ENCODE measurements at regions not wholly inside any gene's neighbourhood (a gene's known extent, or its start where the extent isn't known, plus 50 kb on each side); places are given as distances from the start of the nearest gene placed in this dataset.
"Not testable (repeated sequence)": the region's sequence is repeated elsewhere in the genome, so short reads cannot be mapped to it uniquely, and the experiment has no call there.

DNA sequence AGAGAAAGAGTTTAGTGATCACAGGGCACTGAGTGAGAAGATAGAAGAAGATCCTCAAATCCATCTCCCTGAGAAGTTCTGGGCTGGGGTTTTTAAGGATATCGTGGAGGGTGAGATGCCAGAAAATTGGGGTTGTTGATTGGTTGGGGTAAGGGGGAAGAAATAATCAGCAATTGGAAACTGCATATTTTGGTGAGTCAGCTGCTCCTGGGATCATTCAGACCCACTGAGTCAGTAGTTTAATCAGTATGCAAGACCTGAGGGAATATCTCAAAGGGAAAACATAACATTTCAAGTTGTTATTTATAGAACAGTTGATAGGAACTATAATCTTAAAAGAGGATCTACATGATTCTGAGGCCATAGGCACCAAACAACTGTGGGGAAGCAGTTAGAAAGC lies 183.4 kb downstream of the FCRL5 start:
- not testable (repeated sequence) for DNase-seq (ENCODE audit: low read depth in 2 of 2)

DNA sequence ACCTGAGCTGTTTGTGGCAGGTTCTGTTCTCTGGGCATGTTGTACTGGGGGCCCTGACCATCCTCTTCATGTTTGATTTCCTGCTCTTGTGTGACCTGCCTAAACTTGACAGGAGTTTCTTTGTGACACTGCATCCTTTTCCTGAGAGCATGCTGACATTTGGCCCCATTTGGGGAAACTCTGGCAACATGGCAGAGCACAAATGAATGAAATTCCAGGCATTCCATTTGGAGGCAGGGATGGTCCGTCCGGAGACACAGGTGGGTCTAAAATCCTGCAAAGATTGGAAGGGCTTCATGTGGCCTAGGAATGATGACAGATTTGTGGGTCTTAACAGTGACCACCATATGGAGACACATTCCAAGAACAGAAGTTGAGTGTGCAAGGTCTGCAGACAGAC lies 184.0 kb downstream of the FCRL5 start:
- no peak for DNase-seq (ENCODE audit: low read depth in 2 of 2)

DNA sequence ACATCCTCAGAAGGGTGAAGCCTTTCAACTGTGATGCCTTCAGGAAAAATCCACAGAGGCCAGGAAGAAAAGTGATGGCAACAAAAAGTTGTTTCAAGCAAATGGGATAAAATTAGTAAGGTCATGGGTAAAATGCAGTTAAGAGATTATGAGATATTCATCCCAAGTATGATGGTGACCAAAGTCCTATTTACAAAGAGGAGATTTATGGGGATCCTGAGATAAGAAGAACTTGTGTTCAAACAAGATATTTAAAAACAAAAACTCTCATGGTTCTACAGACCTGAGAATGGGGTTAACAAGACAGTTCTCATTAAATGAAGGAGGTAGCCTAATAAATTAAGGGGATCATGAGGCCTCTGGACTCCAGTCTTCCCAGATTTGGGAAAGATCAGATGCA lies 184.4 kb downstream of the FCRL5 start:
- no peak for DNase-seq (ENCODE audit: low read depth in 2 of 2)

DNA sequence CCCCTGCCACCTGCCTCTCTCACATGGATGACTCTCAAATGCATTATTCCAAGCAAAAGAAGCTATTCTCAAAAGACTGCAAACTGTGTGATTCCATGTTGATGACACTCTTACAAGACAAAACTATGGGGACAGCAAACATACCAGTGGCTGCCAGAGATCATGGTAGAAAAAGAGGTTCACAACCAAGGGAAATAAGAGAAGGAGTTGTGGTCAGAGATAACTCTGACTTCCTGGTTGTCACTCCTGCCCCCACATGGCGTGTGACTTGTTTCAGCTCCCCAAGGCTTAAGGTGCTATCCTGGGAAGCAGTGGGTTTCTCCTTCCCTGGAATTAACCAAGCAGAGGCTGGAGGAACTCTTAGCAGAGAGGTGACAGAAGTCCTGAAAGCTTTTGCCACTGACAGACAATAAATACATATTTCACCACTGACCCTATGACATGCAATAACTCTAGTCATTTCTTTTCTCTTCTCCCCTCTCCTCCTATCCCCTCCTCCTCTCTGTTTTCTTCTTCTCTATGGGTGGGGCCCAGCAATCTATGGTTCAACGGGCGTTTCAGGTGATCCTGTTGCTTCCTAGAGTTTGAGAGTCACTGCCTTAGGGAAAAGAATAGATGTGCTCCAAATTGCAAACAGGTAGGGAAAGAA lies 185.1 kb downstream of the FCRL5 start:
- no peak for DNase-seq (ENCODE audit: low read depth in 2 of 2)

DNA sequence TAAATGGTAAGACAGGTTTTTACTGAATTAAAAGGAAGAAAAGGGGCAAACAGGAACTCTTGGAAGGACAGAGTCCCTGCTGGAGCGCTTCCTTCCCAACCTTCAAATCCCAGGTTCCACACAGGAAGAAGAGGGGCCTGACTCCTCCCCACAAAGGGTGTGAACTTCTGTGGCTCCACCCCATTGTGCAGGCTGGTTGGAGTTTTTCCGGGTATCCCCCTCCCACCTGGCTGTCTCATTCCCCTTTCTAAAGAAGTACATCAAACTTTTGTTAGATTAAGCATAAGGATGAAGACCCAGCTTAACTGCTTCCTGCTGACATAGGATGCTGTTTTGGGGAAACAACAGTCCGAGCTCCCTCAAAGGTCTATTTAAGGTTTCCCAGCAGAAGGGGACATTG lies 187.7 kb downstream of the FCRL5 start:
- DNase-seq (ENCODE audit: low read depth in 2 of 2) = no peak

DNA sequence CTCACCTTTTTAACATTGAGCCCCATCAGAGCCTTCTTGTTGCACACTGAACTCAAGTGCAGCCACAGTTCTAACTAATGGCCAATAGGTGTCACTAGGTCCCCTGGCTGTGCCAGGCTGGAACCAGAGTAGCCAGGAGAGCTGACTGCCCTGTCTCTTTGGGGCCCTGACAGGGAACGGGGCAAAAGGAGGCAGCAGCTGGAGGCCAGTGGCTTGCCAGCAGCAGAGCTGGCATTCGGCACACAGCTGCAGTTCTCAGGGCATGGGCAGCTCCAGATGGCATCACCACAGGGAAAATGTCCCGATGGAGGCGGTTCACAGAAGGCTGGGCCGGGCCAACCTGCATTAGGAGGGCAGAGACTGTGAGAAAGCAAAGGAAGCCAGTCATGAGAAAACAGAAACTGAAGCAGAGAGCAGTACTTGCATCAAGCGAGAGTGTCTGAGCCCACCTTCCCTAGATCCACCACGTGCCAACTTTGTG lies 188.6 kb downstream of the FCRL5 start:
- no peak for DNase-seq (ENCODE audit: low read depth in 2 of 2)

DNA sequence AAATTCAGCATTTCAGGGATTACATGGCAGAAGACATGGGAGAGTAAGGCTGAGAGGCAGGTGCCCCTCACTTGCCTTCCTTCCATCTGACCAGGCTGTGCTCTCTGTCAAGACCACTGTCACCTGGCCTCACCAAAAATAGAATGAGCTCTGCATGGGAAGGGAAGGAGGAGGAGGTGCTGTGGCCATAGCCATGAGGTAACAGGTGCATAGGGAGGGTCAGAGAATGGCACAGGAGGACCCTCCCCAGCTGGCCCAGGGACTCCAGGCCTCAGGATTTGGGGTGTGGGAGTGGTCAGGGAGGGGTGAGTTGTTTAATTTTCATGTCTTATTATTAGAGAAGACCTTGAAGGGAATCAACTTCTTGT lies 192.3 kb downstream of the FCRL5 start:
- no peak for DNase-seq (ENCODE audit: low read depth in 2 of 2)

DNA sequence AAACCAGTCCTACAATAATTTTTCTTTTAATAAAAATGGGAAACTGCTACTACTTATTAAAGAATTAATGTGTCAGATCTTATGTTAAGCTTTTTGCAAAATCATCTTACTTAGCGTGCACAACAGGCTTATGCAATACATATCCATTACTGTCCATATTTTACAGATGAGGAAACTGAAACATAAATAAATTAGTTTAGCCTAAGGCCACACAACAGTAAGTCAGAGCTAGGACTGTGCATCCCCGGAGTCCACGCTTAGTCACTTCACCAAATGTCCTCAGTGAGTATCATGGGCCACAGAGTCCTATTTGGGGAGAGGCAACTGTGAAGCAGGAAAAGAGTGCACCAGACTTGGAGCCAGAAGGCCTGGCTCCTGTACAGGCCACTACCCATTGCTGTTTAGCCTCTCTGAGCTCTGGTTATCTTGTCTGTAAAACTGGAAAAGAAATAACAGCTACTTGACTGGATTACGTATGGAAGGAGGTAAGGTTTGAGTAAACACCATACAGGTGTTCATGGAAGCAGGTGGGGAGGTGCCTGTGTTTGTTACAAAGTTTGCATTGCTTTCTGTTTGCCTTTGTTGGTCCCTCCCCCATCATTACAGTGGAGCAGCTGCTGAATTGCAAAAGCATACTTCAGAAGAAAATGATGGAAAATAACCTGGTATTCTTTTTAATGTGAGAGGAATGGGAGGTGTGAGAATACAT lies 192.8 kb downstream of the FCRL5 start:
- DNase-seq (ENCODE audit: low read depth in 2 of 2) = no peak

DNA sequence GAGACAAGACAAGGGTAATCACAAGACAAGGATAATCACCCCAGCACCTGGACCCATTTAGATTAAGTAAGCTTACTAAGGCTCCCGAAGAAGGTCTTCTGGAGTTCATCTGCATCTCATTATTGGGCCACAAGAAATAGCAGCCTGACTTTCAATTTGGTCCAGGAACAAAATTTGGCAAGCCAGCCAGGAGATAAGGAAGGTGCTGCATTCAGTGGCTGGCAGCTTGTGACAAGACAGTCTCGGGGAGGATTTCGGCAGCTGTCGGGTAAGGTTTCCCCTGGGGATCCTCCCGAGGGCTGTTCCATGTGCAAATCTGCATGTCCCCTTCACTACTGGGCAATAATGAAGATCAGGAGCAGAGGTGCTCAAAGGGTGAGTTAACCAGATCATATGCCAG lies 195.2 kb downstream of the FCRL5 start:
- DNase-seq (ENCODE audit: low read depth in 2 of 2) = no peak

DNA sequence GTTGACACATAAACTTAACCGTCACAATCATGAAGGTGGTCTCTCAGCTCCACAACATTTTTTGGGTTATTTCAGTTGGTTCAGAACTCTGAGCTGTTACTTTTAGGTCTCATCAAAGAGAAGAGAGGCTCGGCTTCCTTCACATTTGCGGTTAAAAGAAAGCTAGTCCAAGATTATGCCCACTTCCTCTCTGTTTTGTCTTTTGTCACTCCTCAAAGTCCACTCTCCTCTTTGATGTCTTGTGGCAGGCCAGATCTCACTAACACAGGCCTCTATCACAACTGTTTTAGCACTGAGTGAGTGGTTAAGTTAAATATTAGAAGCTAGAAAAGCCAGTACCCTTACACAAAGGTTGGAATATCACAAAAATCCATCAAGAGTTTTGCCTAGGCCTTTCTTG lies 195.7 kb downstream of the FCRL5 start:
- DNase-seq (ENCODE audit: low read depth in 2 of 2) = no peak

DNA sequence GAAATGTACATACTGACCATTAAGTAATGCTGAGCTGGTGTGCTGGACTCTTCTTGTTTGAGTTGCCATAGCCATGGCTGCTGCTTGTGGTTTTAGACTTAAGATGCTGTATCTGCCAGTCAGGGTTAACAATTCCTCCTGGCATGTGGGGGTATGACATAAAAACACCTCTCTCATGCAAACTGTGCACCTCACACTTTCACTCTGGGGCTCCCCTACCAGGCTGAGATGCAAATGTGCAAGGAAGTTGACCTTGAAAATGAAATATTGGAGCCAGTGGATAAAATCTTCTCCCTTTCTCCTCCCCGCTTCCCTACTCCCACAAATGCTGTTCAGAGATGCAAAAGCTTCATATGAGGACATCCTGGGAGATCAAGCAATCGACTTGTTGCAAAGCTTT lies 198.8 kb downstream of the FCRL5 start:
- DNase-seq (ENCODE audit: low read depth in 2 of 2) = no peak

DNA sequence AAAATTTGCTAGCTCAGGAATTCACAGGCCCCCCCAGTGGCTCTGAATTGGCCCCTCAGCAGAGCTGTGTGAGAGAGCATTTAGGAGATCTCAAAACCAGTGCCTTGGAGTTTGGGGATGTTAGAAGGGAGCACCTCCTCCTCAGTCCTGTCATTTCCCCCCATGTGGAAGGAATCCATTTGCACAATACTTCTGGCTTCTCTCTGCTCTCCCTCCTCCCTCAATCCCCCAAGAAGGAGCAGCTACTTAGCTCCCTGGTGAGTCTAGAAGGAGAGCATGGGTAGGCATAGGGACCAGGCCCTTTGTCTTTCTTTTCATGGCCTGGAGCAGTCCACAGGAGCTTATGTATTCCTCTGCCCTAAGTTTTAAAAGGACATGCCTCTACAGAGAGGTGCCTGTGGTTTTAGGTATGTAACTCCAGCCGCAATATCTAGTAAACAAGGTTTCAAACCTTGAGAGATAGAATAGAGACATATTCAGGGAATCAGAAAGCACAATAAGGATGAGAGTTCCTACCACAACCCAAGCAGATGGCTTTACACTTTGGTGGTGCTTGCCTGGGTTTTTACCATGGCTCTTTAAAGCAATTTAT lies 199.4 kb downstream of the FCRL5 start:
- DNase-seq (ENCODE audit: low read depth in 2 of 2) = no peak

DNA sequence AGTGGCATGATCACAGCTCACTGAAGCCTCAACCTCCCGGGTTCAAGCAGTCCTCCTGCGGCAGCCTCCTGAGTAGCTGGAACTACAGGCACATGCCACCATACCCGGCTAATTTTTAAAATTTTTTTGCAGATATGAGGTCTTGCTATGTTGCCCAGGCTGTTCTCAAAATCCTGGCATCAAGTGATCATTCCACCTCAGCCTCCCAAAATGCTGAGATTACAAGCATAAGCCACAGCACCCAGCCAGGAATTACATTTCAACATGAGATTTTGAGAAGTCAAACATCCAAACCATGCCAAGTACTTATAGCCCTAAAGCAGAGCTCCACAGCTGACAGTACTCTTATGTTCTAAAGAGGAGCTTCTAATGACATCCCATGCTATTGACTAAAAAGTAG lies 200.1 kb downstream of the FCRL5 start:
- no peak for DNase-seq (ENCODE audit: low read depth in 2 of 2)

DNA sequence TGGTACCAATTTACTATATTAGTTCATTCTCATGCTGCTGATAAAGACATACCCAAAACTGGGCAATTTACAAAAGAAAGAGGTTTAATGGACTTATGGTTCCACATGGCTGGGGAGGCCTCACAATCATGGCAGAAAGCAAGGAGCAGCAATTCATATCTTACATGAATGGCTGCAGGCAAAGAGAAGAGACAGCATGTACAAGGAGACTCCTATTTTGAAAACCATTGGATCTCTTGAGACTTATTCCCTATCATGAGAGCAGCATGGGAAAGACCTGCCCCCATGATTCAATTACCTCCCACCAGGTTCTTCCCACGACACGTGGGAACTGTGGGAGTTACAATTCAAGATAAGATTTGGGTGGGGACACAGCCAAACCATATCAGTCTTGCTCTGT lies 200.5 kb downstream of the FCRL5 start:
- not testable (repeated sequence) for DNase-seq (ENCODE audit: low read depth in 2 of 2)

DNA sequence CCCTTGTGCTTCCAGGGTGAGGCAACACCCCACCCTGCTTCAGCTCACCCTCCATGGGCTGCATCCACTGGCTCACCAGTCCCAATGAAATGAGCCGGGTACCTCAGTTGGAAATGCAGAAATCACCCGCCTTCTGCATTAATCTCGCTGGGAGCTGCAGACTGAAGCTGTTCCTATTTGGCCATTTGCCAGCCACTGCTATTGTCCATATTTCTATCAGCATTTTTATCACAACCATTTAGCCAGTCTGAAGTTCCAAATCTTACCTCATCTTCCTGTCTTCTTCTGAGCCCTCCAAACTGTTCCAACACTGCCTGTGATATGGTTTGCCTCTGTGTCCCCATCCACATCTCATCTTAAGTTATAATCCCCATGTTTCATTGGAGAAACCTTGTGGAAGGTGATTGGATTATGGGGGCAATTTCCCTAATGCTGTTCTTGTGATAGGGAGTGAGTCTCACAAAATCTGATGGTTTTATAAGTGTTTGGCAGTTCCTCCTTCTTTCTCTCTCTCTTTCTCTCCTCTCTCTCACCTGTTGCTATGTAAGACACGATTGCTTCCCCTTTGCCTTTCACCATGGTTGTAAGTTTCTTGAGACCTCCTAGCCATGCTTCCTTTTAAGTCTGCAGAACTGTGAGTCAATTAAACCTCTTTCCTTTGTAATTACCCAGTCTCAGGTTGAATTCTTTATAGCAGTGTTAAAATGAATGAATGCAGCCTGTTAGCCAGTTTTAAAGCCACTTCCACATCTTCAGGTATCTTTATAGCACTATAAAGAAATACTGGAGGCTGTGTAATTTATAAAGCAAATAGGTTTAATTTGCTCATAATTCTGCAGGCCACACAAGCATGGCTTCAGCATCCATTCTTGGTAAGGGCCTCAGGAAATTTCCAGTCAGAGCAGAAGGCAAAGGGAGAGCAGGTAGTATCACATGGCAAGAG lies 203.5 kb downstream of the FCRL5 start:
- DNase-seq (ENCODE audit: low read depth in 2 of 2) = no peak

DNA sequence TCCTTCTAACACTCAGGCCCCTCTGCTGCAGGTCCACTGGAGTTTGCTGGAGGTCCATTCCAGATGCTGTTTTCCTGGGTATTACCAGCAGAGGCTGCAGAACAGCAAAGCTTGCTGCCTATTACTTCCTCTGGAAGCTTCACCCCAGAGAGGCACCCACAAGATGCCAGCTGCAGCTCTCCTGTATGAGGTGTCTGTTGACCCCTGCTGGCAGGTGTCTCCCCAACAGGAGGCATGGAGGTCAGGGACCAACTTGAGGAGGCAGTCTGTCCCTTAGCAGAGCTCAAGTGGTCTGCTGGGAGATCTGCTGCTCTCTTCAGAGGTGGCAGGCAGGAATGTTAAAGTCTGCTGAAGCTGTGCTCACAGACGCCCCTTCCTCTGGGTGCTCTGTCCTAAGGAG lies 204.8 kb downstream of the FCRL5 start:
- no peak for DNase-seq (ENCODE audit: low read depth in 2 of 2)

DNA sequence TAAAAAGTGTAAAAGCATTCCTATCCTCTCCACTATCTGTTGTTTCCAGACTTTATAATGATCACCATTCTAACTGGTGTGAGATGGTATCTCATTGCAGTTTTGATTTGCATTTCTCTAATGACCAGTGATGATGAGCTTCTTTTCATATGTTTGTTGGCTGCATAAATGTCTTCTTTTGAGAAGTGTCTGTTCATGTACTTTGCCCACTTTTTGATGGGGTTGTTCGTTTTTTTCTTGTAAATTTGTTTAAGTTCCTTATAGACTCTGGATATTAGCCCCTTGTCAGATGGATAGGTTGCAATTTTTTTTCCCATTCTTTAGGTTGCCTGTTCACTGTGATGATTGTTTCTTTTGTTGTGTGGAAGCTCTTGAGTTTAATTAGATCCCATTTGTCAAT lies 199.6 kb upstream of the ETV3 start:
- DNase-seq (ENCODE audit: low read depth in 2 of 2) = not testable (repeated sequence)

DNA sequence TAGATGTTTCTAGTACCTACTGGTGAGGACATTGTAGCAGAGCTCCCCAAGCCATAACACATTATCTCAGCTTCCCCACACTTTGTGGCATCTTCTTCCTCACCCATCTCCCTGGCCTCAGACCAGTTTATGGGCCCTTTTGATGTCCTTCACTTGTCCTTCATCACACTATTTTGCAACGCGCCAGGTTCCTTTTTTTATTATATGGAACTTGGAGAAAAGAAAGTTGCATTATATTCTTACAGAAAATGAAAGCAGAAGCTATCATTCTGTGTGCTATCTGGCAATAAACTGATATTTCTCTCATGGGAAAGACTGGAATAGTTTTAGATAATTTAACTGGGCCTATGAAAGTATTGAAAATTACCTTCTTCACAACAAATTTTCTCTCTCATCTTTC lies 196.9 kb upstream of the ETV3 start:
- no peak for DNase-seq (ENCODE audit: low read depth in 2 of 2)

DNA sequence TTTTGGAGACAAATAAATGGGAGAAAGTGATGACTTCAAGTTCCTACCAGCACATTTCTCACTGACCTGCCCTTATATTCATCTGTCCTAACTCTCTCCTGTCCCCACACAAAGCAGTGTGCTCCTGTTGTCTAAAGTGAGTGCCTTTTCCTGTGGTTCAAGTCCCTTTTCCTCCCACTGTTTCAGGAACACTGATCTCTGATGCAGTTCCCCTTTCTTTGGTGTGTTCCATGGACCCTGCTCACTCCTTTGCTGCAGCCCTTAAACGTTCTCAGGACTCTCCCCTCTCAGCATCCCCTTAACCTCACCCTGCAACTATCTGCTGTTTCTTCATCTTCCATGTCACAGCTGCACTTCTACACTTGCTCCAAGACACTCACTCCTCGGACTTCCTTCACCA lies 195.8 kb upstream of the ETV3 start:
- no peak for DNase-seq (ENCODE audit: low read depth in 2 of 2)

DNA sequence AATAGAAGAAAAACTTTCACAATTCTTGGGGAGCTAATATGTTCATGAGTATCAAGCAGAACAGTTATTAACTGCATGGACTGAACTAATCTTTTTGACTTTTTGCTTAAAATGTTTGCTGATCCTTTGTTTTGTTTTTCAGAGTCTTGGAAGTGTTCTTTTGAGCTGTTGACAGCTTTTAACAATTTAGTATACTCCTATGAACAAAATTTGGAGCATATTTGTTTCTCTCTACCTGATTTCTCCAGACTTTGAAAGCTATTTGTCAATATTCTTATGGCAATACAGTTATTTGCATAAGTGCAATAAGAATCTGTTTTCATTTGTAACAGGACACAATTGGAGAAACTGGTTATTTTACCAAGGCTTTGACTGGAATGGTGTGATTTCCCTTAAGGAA lies 192.0 kb upstream of the ETV3 start:
- not testable (repeated sequence) for DNase-seq (ENCODE audit: low read depth in 2 of 2)

DNA sequence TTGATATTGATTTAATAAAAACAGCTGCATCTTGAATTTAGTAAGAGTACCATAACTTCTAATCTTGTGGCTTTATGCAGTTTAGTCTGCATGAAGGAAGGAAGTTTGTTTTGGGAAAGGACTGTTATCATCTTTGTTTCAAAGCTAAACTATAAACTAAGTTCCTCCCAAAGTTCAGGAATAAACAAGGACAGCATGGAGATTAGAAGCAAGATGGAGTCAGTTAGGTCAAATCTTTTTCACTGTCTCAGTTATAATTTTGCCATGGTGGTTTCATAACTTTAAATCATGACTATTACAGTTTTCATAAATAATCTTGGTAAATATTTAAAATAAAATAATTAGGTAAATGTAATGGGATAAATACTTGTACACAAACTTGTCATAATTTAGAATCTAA lies 189.9 kb upstream of the ETV3 start:
- not testable (repeated sequence) for DNase-seq (ENCODE audit: low read depth in 2 of 2)

DNA sequence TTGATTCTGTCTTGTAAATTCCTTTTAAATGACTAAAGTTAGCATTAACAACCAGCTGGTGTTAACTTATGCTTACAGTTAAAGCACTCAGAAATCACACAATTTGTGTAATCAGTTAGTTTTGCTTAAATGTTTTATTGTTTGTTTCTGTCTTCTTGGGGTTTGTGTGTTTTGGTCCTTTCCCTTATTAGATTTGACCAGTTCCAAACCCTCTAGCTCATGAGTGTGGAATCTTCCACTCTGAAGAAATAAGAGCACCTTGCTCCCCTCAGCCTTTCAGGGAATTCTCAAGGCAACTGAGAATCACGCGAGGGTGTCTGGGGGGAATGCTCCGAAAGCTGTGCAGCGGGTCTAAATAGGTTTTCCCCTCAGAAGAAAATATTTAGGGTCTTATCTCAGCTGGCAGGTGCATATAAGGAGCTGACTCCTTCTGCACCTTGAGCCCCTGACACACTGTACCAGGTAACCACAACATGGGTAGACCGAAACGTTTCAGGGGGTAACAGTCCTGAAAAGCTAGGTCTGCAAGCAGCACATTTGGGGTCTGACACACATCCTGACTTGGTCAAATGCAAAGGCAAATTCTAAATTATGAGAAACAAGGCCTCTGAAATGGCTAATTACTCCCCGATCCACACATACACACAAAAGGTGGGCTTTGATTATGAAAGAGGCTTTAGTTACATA lies 188.1 kb upstream of the ETV3 start:
- DNase-seq (ENCODE audit: low read depth in 2 of 2) = no peak
